Renal cortex interstitium (tissue), 11 donors: ENCODE measurements at regions not wholly inside any gene's neighbourhood (a gene's known extent, or its start where the extent isn't known, plus 50 kb on each side); places are given as distances from the start of the nearest gene placed in this dataset.
"Not testable (repeated sequence)": the region's sequence is repeated elsewhere in the genome, so short reads cannot be mapped to it uniquely, and the experiment has no call there.

Source experiments
- DNase-seq, 11 donors: peaks; one replicate each; pipeline ENCODE4 v3.0.0-alpha.2; 2013; ENCODE audit warnings: low read depth in 9 of 11, low spot score in 4 of 11; ENCODE audit errors: extremely low read depth in 1 of 11

GRCh38 chr2:158866082-158866481, 71.0 kb downstream of the DAPL1 start:
- DNase-seq: not testable (repeated sequence)

- not testable (repeated sequence) for DNase-seq
Observed at GRCh38 chr2:158867531-158868191, 72.5 kb downstream of the DAPL1 start.

- DNase-seq: not testable (repeated sequence)
Observed at GRCh38 chr2:158868386-158868785, 73.3 kb downstream of the DAPL1 start.

- not testable (repeated sequence) for DNase-seq
Observed at GRCh38 chr2:158869122-158869521, 74.0 kb downstream of the DAPL1 start.

- not testable (repeated sequence) for DNase-seq
Observed at GRCh38 chr2:158869609-158870008, 74.5 kb downstream of the DAPL1 start.

GRCh38 chr2:158878003-158878402, 82.9 kb downstream of the DAPL1 start:
- no peak for DNase-seq

GRCh38 chr2:158879229-158879903, 84.2 kb downstream of the DAPL1 start:
- DNase-seq: no peak

- DNase-seq: no peak
Observed at GRCh38 chr2:158882297-158882696, 86.1 kb upstream of the TANC1 start.

- DNase-seq: not testable (repeated sequence)
Observed at GRCh38 chr2:158884552-158884951, 83.9 kb upstream of the TANC1 start.

- not testable (repeated sequence) for DNase-seq
Observed at GRCh38 chr2:158885018-158885678, 83.3 kb upstream of the TANC1 start.

GRCh38 chr2:158885679-158886050, 82.8 kb upstream of the TANC1 start:
- DNase-seq: not testable (repeated sequence)

GRCh38 chr2:158889135-158889853, 79.1 kb upstream of the TANC1 start:
- no peak for DNase-seq

- DNase-seq: no peak
Observed at GRCh38 chr2:158890296-158890905, 78.0 kb upstream of the TANC1 start.

GRCh38 chr2:158893026-158893425, 75.4 kb upstream of the TANC1 start:
- DNase-seq: no peak

GRCh38 chr2:158893474-158893873, 75.0 kb upstream of the TANC1 start:
- no peak for DNase-seq

GRCh38 chr2:158894078-158894477, 74.4 kb upstream of the TANC1 start:
- no peak for DNase-seq

GRCh38 chr2:158894572-158894971, 73.9 kb upstream of the TANC1 start:
- no peak for DNase-seq

GRCh38 chr2:158900345-158900744, 68.1 kb upstream of the TANC1 start:
- no peak for DNase-seq

- DNase-seq: no peak
Observed at GRCh38 chr2:158902005-158902398, 66.4 kb upstream of the TANC1 start.
